ENCODE measurements at regions not wholly inside any gene's neighbourhood (a gene's known extent, or its start where the extent isn't known, plus 50 kb on each side); places are given as distances from the start of the nearest gene placed in this dataset.

GRCh38 chr7:94250124-94250523 lies 144.6 kb upstream of the COL1A2 start:
- intact Hi-C loops (cut with micrococcal nuclease) = no loop called here
- Mint-ChIP-seq H3K4me3 (no peak overlapping the region), H3K27ac (no peak overlapping the region), H3K4me1 (no peaks in the 10 kb centered on the region), H3K27me3 (no peaks in the 10 kb centered on the region), H3K36me3 (no peaks in the 10 kb centered on the region), H3K9me3 (peaks cover 0 to 3% (median 0%) of the 10 kb centered on the region in 8 donors)
- no peak overlapping the region for H3K4me3 ChIP-seq (ENCODE audit: low read length in 2 of 2)
- H3K4me1 ChIP-seq (ENCODE audit: insufficient read depth, low read length) = no peaks in the 10 kb centered on the region
- no peak for DNase-seq
- H3K27me3 ChIP-seq (ENCODE audit: insufficient read depth, low read length) = no peaks in the 10 kb centered on the region
- ChIA-PET CTCF (ENCODE audit: partially characterized antibody) (no interaction called here), POLR2A (ENCODE audit: partially characterized antibody) (no interaction called here)
- no peak overlapping the region for H3K27ac ChIP-seq (ENCODE audit: low read depth, low read length)
- no peaks in the 10 kb centered on the region for H3K36me3 ChIP-seq (ENCODE audit: insufficient read depth, low read length)
- no peaks in the 10 kb centered on the region for H3K9me3 ChIP-seq (ENCODE audit: control insufficient read depth in 1 of 2, low read length in 2 of 2)

- no peak for DNase-seq
- H3K36me3 Mint-ChIP-seq = no peaks in the 10 kb centered on the region
- Histone ChIP-seq H3K9me3 (ENCODE audit: control insufficient read depth in 1 of 2, low read length in 2 of 2) (no peaks in the 10 kb centered on the region), H3K4me3 (ENCODE audit: low read length in 2 of 2) (no peak overlapping the region), H3K27me3 (ENCODE audit: insufficient read depth, low read length) (no peaks in the 10 kb centered on the region), H3K27ac (ENCODE audit: low read depth, low read length) (no peak overlapping the region), H3K4me1 (ENCODE audit: insufficient read depth, low read length) (no peaks in the 10 kb centered on the region), H3K36me3 (ENCODE audit: insufficient read depth, low read length) (no peaks in the 10 kb centered on the region)
- no peak overlapping the region for H3K4me3 Mint-ChIP-seq
- no peaks in the 10 kb centered on the region for H3K9me3 Mint-ChIP-seq
- intact Hi-C loops (cut with micrococcal nuclease) = no loop called here
- ChIA-PET POLR2A (ENCODE audit: partially characterized antibody) (no interaction called here), CTCF (ENCODE audit: partially characterized antibody) (no interaction called here)
- H3K27me3 Mint-ChIP-seq = no peaks in the 10 kb centered on the region
- H3K4me1 Mint-ChIP-seq = no peaks in the 10 kb centered on the region
- H3K27ac Mint-ChIP-seq = no peak overlapping the region
These were observed 143.7 kb upstream of the COL1A2 start for GRCh38 chr7:94250987-94251386.

- Mint-ChIP-seq H3K27ac (no peak overlapping the region), H3K4me3 (no peak overlapping the region), H3K4me1 (no peaks in the 10 kb centered on the region), H3K36me3 (no peaks in the 10 kb centered on the region), H3K9me3 (no peaks in the 10 kb centered on the region), H3K27me3 (no peaks in the 10 kb centered on the region)
- Histone ChIP-seq H3K4me1 (ENCODE audit: insufficient read depth, low read length) (no peaks in the 10 kb centered on the region), H3K4me3 (ENCODE audit: low read length in 2 of 2) (no peak overlapping the region), H3K9me3 (ENCODE audit: control insufficient read depth in 1 of 2, low read length in 2 of 2) (no peaks in the 10 kb centered on the region), H3K27me3 (ENCODE audit: insufficient read depth, low read length) (no peaks in the 10 kb centered on the region), H3K36me3 (ENCODE audit: insufficient read depth, low read length) (no peaks in the 10 kb centered on the region), H3K27ac (ENCODE audit: low read depth, low read length) (no peak overlapping the region)
- intact Hi-C loops (cut with micrococcal nuclease) = no loop called here
- POLR2A ChIA-PET (ENCODE audit: partially characterized antibody) = no interaction called here
- CTCF ChIA-PET (ENCODE audit: partially characterized antibody) = no interaction called here
- DNase-seq = no peak
These were observed 142.6 kb upstream of the COL1A2 start for GRCh38 chr7:94252124-94252523.

DNA sequence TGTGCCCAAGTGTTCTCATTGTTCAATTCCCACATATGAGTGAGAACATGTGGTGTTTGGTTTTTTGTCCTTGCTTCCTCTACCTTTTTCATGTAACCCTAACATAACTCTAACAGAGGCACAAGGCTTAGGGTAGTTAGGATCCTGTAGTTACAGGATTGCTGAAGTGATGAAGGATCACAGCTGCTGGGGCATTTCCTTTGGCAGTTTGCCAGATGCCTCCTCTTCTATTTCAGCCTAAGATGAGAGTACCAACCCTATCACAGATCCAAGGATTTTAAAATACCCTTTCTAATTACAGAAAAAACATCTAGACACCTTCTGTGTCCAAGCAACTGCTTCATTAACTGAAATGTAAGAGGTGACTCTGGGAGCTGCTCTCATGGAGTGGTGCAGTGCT lies 141.7 kb upstream of the COL1A2 start:
- Mint-ChIP-seq H3K4me3 (no peak overlapping the region), H3K4me1 (no peaks in the 10 kb centered on the region), H3K9me3 (no peaks in the 10 kb centered on the region), H3K27ac (no peak overlapping the region), H3K27me3 (no peaks in the 10 kb centered on the region), H3K36me3 (no peaks in the 10 kb centered on the region)
- Histone ChIP-seq H3K27me3 (ENCODE audit: insufficient read depth, low read length) (no peaks in the 10 kb centered on the region), H3K36me3 (ENCODE audit: insufficient read depth, low read length) (no peaks in the 10 kb centered on the region), H3K9me3 (ENCODE audit: control insufficient read depth in 1 of 2, low read length in 2 of 2) (no peaks in the 10 kb centered on the region), H3K4me3 (ENCODE audit: low read length in 2 of 2) (no peak overlapping the region), H3K27ac (ENCODE audit: low read depth, low read length) (no peak overlapping the region), H3K4me1 (ENCODE audit: insufficient read depth, low read length) (no peaks in the 10 kb centered on the region)
- ChIA-PET POLR2A (ENCODE audit: partially characterized antibody) (no interaction called here), CTCF (ENCODE audit: partially characterized antibody) (no interaction called here)
- no peak for DNase-seq
- intact Hi-C loops (cut with micrococcal nuclease) = no loop called here

- no peak overlapping the region for H3K4me3 ChIP-seq (ENCODE audit: low read length in 2 of 2)
- Mint-ChIP-seq H3K4me1 (no peaks in the 10 kb centered on the region), H3K36me3 (no peaks in the 10 kb centered on the region), H3K9me3 (no peaks in the 10 kb centered on the region), H3K27me3 (no peaks in the 10 kb centered on the region), H3K4me3 (no peak overlapping the region), H3K27ac (no peak overlapping the region)
- H3K27me3 ChIP-seq (ENCODE audit: insufficient read depth, low read length) = no peaks in the 10 kb centered on the region
- DNase-seq = no peak
- no peaks in the 10 kb centered on the region for H3K4me1 ChIP-seq (ENCODE audit: insufficient read depth, low read length)
- intact Hi-C loops (cut with micrococcal nuclease) = no loop called here
- H3K27ac ChIP-seq (ENCODE audit: low read depth, low read length) = no peak overlapping the region
- no peaks in the 10 kb centered on the region for H3K9me3 ChIP-seq (ENCODE audit: control insufficient read depth in 1 of 2, low read length in 2 of 2)
- ChIA-PET POLR2A (ENCODE audit: partially characterized antibody) (no interaction called here), CTCF (ENCODE audit: partially characterized antibody) (no interaction called here)
- H3K36me3 ChIP-seq (ENCODE audit: insufficient read depth, low read length) = no peaks in the 10 kb centered on the region
These were observed 141.0 kb upstream of the COL1A2 start for GRCh38 chr7:94253686-94254085.

- Histone ChIP-seq H3K27ac (ENCODE audit: low read depth, low read length) (no peak overlapping the region), H3K4me1 (ENCODE audit: insufficient read depth, low read length) (no peaks in the 10 kb centered on the region), H3K36me3 (ENCODE audit: insufficient read depth, low read length) (no peaks in the 10 kb centered on the region), H3K4me3 (ENCODE audit: low read length in 2 of 2) (no peak overlapping the region), H3K9me3 (ENCODE audit: control insufficient read depth in 1 of 2, low read length in 2 of 2) (no peaks in the 10 kb centered on the region), H3K27me3 (ENCODE audit: insufficient read depth, low read length) (no peaks in the 10 kb centered on the region)
- H3K9me3 Mint-ChIP-seq = no peaks in the 10 kb centered on the region
- DNase-seq = no peak
- ChIA-PET CTCF (ENCODE audit: partially characterized antibody) (no interaction called here), POLR2A (ENCODE audit: partially characterized antibody) (no interaction called here)
- no peak overlapping the region for H3K4me3 Mint-ChIP-seq
- intact Hi-C loops (cut with micrococcal nuclease) = no loop called here
- no peaks in the 10 kb centered on the region for H3K36me3 Mint-ChIP-seq
- peaks cover 0 to 2% of the 10 kb centered on the region in 2 donors for H3K27me3 Mint-ChIP-seq
- no peak overlapping the region for H3K27ac Mint-ChIP-seq
- H3K4me1 Mint-ChIP-seq = no peaks in the 10 kb centered on the region
These were observed 136.0 kb upstream of the COL1A2 start for GRCh38 chr7:94258418-94259300.

DNA sequence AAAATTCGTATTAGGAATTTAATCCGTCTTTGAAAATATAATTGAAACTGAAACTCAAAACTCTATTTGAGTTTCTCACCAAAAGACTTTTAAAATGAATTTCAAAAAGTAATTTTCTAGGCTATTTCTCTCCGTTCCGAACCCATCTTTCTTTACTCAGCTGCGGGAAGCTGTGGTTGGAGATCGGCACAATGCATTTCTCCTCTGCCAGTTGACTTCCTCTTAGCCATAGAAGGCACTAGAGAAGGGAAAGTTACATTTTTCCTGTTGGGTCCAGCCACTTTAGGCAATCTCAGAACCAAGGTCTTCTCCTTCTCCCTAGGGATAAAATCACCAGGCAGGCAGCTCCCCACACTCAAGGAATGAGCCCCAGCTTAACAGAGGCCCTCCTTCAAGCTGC lies 133.6 kb upstream of the COL1A2 start:
- no peak for DNase-seq
- ChIA-PET CTCF (ENCODE audit: partially characterized antibody) (interaction anchor here (0.9 kb wide), 1 partner anchor 18 kb away, joined by 3 read pairs; no protein-coding TSS in a partner anchor), POLR2A (ENCODE audit: partially characterized antibody) (no interaction called here)
- no peaks in the 10 kb centered on the region for H3K9me3 Mint-ChIP-seq
- no peaks in the 10 kb centered on the region for H3K36me3 Mint-ChIP-seq
- Histone ChIP-seq H3K4me1 (ENCODE audit: insufficient read depth, low read length) (no peaks in the 10 kb centered on the region), H3K4me3 (ENCODE audit: low read length in 2 of 2) (no peak overlapping the region), H3K27me3 (ENCODE audit: insufficient read depth, low read length) (no peaks in the 10 kb centered on the region), H3K36me3 (ENCODE audit: insufficient read depth, low read length) (no peaks in the 10 kb centered on the region), H3K9me3 (ENCODE audit: control insufficient read depth in 1 of 2, low read length in 2 of 2) (no peaks in the 10 kb centered on the region), H3K27ac (ENCODE audit: low read depth, low read length) (no peak overlapping the region)
- H3K27me3 Mint-ChIP-seq = peaks cover 0 to 2% of the 10 kb centered on the region in 2 donors
- no peak overlapping the region for H3K27ac Mint-ChIP-seq
- intact Hi-C loops (cut with micrococcal nuclease) = no loop called here
- H3K4me3 Mint-ChIP-seq = no peak overlapping the region
- H3K4me1 Mint-ChIP-seq = no peaks in the 10 kb centered on the region
